Adrenal gland (tissue), 9 donors: ENCODE measurements at regions not wholly inside any gene's neighbourhood (a gene's known extent, or its start where the extent isn't known, plus 50 kb on each side); places are given as distances from the start of the nearest gene placed in this dataset.

Experiments
- DNase-seq, 7 donors: peaks; one replicate each; pipeline ENCODE4 v3.0.0-alpha.2; 2019 to 2020
- H3K27ac ChIP-seq, 5 donors: fragments of 200-600 bp; sonication (generic) in 4 of 5; 1 replicate in 3 of 5; 2 replicates in 2 of 5; pipeline versions ENCODE4 v1.5.1 to v1.8.0; 2016 to 2020; ENCODE audit warnings: mild to moderate bottlenecking in 1 of 5
- H3K27me3 ChIP-seq: fragments of 200-600 bp; 2 replicates; pipeline ENCODE4 v1.8.0; 2021
- H3K36me3 ChIP-seq, 2 donors: fragments of 200-600 bp; replicated peaks in 1 of 2; 1 replicate in 1 of 2; 2 replicates in 1 of 2; pipeline versions ENCODE4 v1.5.1 to v1.8.0; 2018 to 2022
- H3K4me1 ChIP-seq, 2 donors: fragments of 200-600 bp; replicated peaks in 1 of 2; 1 replicate in 1 of 2; 2 replicates in 1 of 2; pipeline versions ENCODE4 v1.5.1 to v1.8.0; 2018 to 2021
- H3K4me3 ChIP-seq, 4 donors: fragments of 200-600 bp; sonication (generic) in 3 of 4; one replicate each; pipeline ENCODE4 v1.5.1; 2016 to 2018
- H3K9me3 ChIP-seq, 3 donors: fragments of 200-600 bp; sonication (generic) in 1 of 3; replicated peaks in 1 of 3; 1 replicate in 2 of 3; 2 replicates in 1 of 3; pipeline versions ENCODE4 v1.5.1 to v1.8.0; 2016 to 2021
- CTCF ChIP-seq, 6 experiments: fragments of 450-650 bp in 4 of 6; fragments of 200-600 bp in 2 of 6; sonication (generic) in 1 of 6; IDR thresholded peaks; 1 replicate in 5 of 6; 2 replicates in 1 of 6; pipeline versions ENCODE4 v1.5.1 to v1.8.0; 2016 to 2021; ENCODE audit warnings: antibody characterized with exemption in 6 of 6, mild to moderate bottlenecking in 2 of 6, moderate library complexity in 1 of 6
- POLR2A ChIP-seq, 2 donors: fragments of 450-650 bp; IDR thresholded peaks; one replicate each; pipeline ENCODE4 v1.6.1; 2017; ENCODE audit warnings: antibody characterized with exemption in 2 of 2, mild to moderate bottlenecking in 2 of 2, moderate library complexity in 1 of 2
- WGBS, 4 donors: extraction: QIAGEN DNeasy Blood & Tissue Kit in 2 of 4; methylation state at CpG; one replicate each; pipeline versions ENCODE4 v1.1.5 to v1.1.7; 2013 to 2017; 5-methylcytosine and 5-hydroxymethylcytosine counted together
- intact Hi-C, 2 donors: fragments of 100-400 bp; cut with DNase I; formaldehyde crosslinking; loops; one replicate each; pipeline versions ENCODE4 v1.14.1 to v1.15.0; 2022 to 2023
- donor health status: healthy with polysubstance abuse.
- donor health status: Bipolar disorder and iron deficiency.
- donor health status: DM: yes; HTN: yes; CAD: no.
- donor health status: DM: no; HTN: no; CAD: no.
- donor health status: DM: no; HTN: no; CAD: no.

GRCh38 chr9:79131246-79131774 lies 440.5 kb upstream of the TLE4 start:
- intact Hi-C loops: no loop called here
- TF ChIP-seq CTCF (IDR thresholded peaks at IDR 0.05) (no peak), POLR2A (IDR thresholded peaks at IDR 0.05) (no peak)
- 75 to 85% (median 81%) methylated on average over 2 of the region's 2 CpGs for WGBS, 4 donors

GRCh38 chr9:79131824-79132377 lies 439.9 kb upstream of the TLE4 start:
- H3K36me3 ChIP-seq: no peaks in the 10 kb centered on the region
- 71 to 81% (median 79%) methylated on average over 4 of the region's 4 CpGs for WGBS, 4 donors
- TF ChIP-seq CTCF (IDR thresholded peaks at IDR 0.05) (no peak), POLR2A (IDR thresholded peaks at IDR 0.05) (no peak)
- H3K4me3 ChIP-seq: no peak overlapping the region
- DNase-seq: no peak
- intact Hi-C loops: no loop called here
- H3K27ac ChIP-seq: no peak overlapping the region
- no peaks in the 10 kb centered on the region for H3K4me1 ChIP-seq
- H3K9me3 ChIP-seq: no peaks in the 10 kb centered on the region
- H3K27me3 ChIP-seq: no peaks in the 10 kb centered on the region

More at GRCh38 chr9:79131246-79131774, 440.5 kb upstream of the TLE4 start:
- Histone ChIP-seq H3K4me3 (no peak overlapping the region), H3K9me3 (no peaks in the 10 kb centered on the region), H3K4me1 (no peaks in the 10 kb centered on the region), H3K27me3 (no peaks in the 10 kb centered on the region), H3K27ac (no peak overlapping the region), H3K36me3 (no peaks in the 10 kb centered on the region)
- DNase-seq: no peak

GRCh38 chr9:79134654-79135053 lies 437.1 kb upstream of the TLE4 start:
- no peak for DNase-seq
- TF ChIP-seq POLR2A (IDR thresholded peaks at IDR 0.05) (no peak), CTCF (IDR thresholded peaks at IDR 0.05) (no peak)
- Histone ChIP-seq H3K36me3 (no peaks in the 10 kb centered on the region), H3K4me1 (no peaks in the 10 kb centered on the region), H3K27ac (no peak overlapping the region), H3K27me3 (no peaks in the 10 kb centered on the region), H3K4me3 (no peak overlapping the region), H3K9me3 (no peaks in the 10 kb centered on the region)
- WGBS, 4 donors: 60 to 64% (median 62%) methylated on average over 5 of the region's 5 CpGs
- intact Hi-C loops: no loop called here

- H3K27me3 ChIP-seq: no peaks in the 10 kb centered on the region
- no peaks in the 10 kb centered on the region for H3K36me3 ChIP-seq
- no peaks in the 10 kb centered on the region for H3K4me1 ChIP-seq
- 70 to 83% (median 71%) methylated on average over 5 of the region's 5 CpGs for WGBS, 4 donors
- H3K27ac ChIP-seq: no peak overlapping the region
- TF ChIP-seq POLR2A (IDR thresholded peaks at IDR 0.05) (no peak), CTCF (IDR thresholded peaks at IDR 0.05) (no peak)
- intact Hi-C loops: no loop called here
- no peak for DNase-seq
- H3K4me3 ChIP-seq: no peak overlapping the region
- H3K9me3 ChIP-seq: no peaks in the 10 kb centered on the region
Observed at GRCh38 chr9:79135681-79136415, 435.9 kb upstream of the TLE4 start.
